Fibroblast of lung (primary cell): ENCODE measurements at regions not wholly inside any gene's neighbourhood (a gene's known extent, or its start where the extent isn't known, plus 50 kb on each side); places are given as distances from the start of the nearest gene placed in this dataset.

ENCODE experiments used
- DNase-seq, 2 donors: peaks; one replicate each; pipeline versions ENCODE4 v3.0.0 to v3.0.0-alpha.2; 2010; ENCODE audit warnings: low read depth in 2 of 2
- H2AFZ ChIP-seq: 2 replicates; pipeline ENCODE4 v1.5.1; 2012; ENCODE audit warnings: low read length, control low read depth, inconsistent platforms
- H3K27ac ChIP-seq: 2 replicates; pipeline ENCODE4 v1.5.1; 2011; ENCODE audit warnings: low read length, control low read depth; ENCODE audit not compliant: insufficient read depth
- H3K27me3 ChIP-seq: 2 replicates; pipeline ENCODE4 v1.5.1; 2011; ENCODE audit warnings: mild to moderate bottlenecking, low read length; ENCODE audit not compliant: control insufficient read depth, insufficient read depth
- H3K36me3 ChIP-seq: 2 replicates; pipeline ENCODE4 v1.5.1; 2011; ENCODE audit warnings: low read length; ENCODE audit not compliant: control insufficient read depth, insufficient read depth
- H3K4me1 ChIP-seq: 2 replicates; pipeline ENCODE4 v1.5.1; 2011; ENCODE audit warnings: low read length; ENCODE audit not compliant: control insufficient read depth, insufficient read depth; ENCODE audit errors: extremely low read depth
- H3K4me2 ChIP-seq: 2 replicates; pipeline ENCODE4 v1.5.1; 2011; ENCODE audit warnings: low read length, control low read depth; ENCODE audit not compliant: insufficient read depth; ENCODE audit errors: extremely low read depth
- H3K4me3 ChIP-seq, 4 experiments: fragments of 200-600 bp in 1 of 4; sonication (generic) in 1 of 4; replicated peaks in 1 of 4; 2 replicates each; pipeline ENCODE4 v1.5.1; 2011 to 2016; ENCODE audit warnings: low read length in 4 of 4, low read depth in 3 of 4, mild to moderate bottlenecking in 3 of 4, control low read depth in 2 of 4, inconsistent platforms in 1 of 4, mixed read lengths in 1 of 4; ENCODE audit not compliant: insufficient read depth in 1 of 4; ENCODE audit errors: control extremely low read depth in 1 of 4
- H3K79me2 ChIP-seq: 2 replicates; pipeline ENCODE4 v1.5.1; 2012; ENCODE audit warnings: mild to moderate bottlenecking, low read length, inconsistent platforms; ENCODE audit not compliant: control insufficient read depth, insufficient read depth
- H3K9ac ChIP-seq: 2 replicates; pipeline ENCODE4 v1.5.1; 2011; ENCODE audit warnings: mild to moderate bottlenecking, low read length, control low read depth; ENCODE audit not compliant: insufficient read depth
- H3K9me3 ChIP-seq: 2 replicates; pipeline ENCODE4 v1.5.1; 2012; ENCODE audit warnings: low read depth, low read length; ENCODE audit not compliant: control insufficient read depth, insufficient read depth
- H4K20me1 ChIP-seq: 2 replicates; pipeline ENCODE4 v1.5.1; 2011; ENCODE audit warnings: low read length; ENCODE audit not compliant: control insufficient read depth, insufficient read depth; ENCODE audit errors: extremely low read depth
- EZH2 ChIP-seq: IDR thresholded peaks from 2 replicates; pipeline ENCODE4 v1.5.1; 2012; ENCODE audit warnings: low read length, control low read depth, mild to moderate bottlenecking; ENCODE audit errors: missing control alignments
- TF ChIP-seq, protein P1 (sequence below), 2 donors: IDR thresholded peaks in 1 of 2; conservative IDR thresholded peaks in 1 of 2; 1 replicate in 1 of 2; 2 replicates in 1 of 2; pipeline ENCODE4 v1.5.1; 2011 to 2012; ENCODE audit warnings: low read length in 2 of 2, control low read depth in 1 of 2, inconsistent platforms in 1 of 2, low read depth in 1 of 2, mild to moderate bottlenecking in 1 of 2

DNA sequence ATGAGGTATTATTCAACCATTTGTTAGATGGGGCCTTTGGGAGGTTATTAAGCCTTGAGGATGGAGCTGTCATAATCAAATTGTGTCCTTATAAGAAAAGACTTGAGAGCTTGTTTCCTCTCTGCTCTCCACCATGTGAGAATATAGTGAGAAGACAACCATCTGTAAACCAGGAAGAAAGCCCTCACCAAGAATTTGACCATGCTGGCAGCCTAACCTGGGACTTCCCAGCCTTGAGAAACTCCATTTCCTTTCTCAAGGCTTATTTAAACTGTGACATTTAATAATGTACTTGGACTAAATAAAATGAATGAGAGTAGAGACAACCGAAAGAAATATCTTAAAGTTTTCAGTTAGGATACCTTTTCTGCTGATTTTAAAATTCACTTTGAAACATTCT, 83.7 kb upstream of the GC start:
- H3K4me2 ChIP-seq: no peak overlapping the region
- no peaks in the 10 kb centered on the region for H3K27me3 ChIP-seq
- no peak overlapping the region for H3K9ac ChIP-seq
- TF ChIP-seq EZH2: no peak
- TF ChIP-seq, protein P1, sequence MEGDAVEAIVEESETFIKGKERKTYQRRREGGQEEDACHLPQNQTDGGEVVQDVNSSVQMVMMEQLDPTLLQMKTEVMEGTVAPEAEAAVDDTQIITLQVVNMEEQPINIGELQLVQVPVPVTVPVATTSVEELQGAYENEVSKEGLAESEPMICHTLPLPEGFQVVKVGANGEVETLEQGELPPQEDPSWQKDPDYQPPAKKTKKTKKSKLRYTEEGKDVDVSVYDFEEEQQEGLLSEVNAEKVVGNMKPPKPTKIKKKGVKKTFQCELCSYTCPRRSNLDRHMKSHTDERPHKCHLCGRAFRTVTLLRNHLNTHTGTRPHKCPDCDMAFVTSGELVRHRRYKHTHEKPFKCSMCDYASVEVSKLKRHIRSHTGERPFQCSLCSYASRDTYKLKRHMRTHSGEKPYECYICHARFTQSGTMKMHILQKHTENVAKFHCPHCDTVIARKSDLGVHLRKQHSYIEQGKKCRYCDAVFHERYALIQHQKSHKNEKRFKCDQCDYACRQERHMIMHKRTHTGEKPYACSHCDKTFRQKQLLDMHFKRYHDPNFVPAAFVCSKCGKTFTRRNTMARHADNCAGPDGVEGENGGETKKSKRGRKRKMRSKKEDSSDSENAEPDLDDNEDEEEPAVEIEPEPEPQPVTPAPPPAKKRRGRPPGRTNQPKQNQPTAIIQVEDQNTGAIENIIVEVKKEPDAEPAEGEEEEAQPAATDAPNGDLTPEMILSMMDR (conservative IDR thresholded peaks at IDR 0.05 in 1 of 2, IDR thresholded peaks at IDR 0.05 in 1 of 2; ENCODE audit: low read depth in 1 of 2, low read length in 2 of 2): no peak
- no peak for DNase-seq
- no peaks in the 10 kb centered on the region for H4K20me1 ChIP-seq
- no peaks in the 10 kb centered on the region for H3K79me2 ChIP-seq
- no peak overlapping the region for H3K27ac ChIP-seq
- no peaks in the 10 kb centered on the region for H3K9me3 ChIP-seq
- no peak overlapping the region for H3K4me3 ChIP-seq
- no peaks in the 10 kb centered on the region for H3K4me1 ChIP-seq
- H2AFZ ChIP-seq: no peak overlapping the region
- no peaks in the 10 kb centered on the region for H3K36me3 ChIP-seq

DNA sequence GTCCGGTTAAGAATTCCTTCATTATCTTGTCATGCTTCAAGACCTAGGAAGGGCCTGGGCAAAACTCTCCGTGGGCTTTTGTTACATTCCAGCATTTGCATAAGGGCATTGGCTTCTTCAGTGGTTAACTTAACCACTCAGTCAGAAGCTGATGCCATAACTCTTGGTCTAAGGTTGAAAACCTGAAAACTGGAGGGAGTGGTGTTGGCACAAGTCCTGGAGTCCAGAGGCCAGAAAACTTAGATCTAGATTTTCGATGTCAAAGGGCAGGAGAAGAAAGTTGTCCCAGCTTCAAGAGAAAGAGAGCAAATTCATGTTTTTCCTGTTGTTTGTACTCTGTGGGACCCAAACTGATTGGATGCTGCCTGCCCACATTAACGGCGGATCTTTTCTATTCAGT, 86.6 kb upstream of the GC start:
- Histone ChIP-seq H3K4me3 (no peak overlapping the region), H3K9me3 (no peaks in the 10 kb centered on the region), H3K36me3 (no peaks in the 10 kb centered on the region), H3K9ac (no peak overlapping the region), H3K4me2 (no peak overlapping the region), H3K4me1 (no peaks in the 10 kb centered on the region), H4K20me1 (no peaks in the 10 kb centered on the region), H3K27ac (no peak overlapping the region), H2AFZ (no peak overlapping the region), H3K79me2 (no peaks in the 10 kb centered on the region), H3K27me3 (no peaks in the 10 kb centered on the region)
- DNase-seq: no peak
- TF ChIP-seq, protein P1 (conservative IDR thresholded peaks at IDR 0.05 in 1 of 2, IDR thresholded peaks at IDR 0.05 in 1 of 2; ENCODE audit: low read depth in 1 of 2, low read length in 2 of 2): no peak
- TF ChIP-seq EZH2: no peak

DNA sequence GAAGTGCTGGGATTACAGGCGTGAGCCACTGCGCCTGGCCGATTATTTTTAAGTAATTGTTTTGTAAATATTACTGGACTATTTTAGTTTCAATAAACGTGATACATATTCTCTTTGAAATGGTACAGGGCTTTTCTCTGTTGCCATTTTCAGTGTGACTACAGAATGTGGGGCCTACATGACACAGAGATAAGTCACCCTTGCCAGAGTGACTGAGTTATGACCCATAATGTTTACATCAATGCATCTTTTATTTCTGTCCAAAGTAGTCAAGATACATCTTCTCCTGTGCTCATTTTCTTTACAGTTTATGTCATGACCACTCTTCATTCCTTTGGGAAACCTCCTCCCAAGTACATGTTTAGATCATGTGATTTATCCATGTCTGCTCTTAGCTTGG, 88.3 kb upstream of the GC start:
- Histone ChIP-seq H3K79me2 (no peaks in the 10 kb centered on the region), H2AFZ (no peak overlapping the region), H3K27ac (no peak overlapping the region), H3K27me3 (no peaks in the 10 kb centered on the region), H3K4me1 (no peaks in the 10 kb centered on the region), H3K4me3 (no peak overlapping the region), H3K9me3 (no peaks in the 10 kb centered on the region), H3K36me3 (no peaks in the 10 kb centered on the region), H3K9ac (no peak overlapping the region), H4K20me1 (no peaks in the 10 kb centered on the region), H3K4me2 (no peak overlapping the region)
- no peak for DNase-seq
- TF ChIP-seq, protein P1 (conservative IDR thresholded peaks at IDR 0.05 in 1 of 2, IDR thresholded peaks at IDR 0.05 in 1 of 2; ENCODE audit: low read depth in 1 of 2, low read length in 2 of 2): no peak
- no peak for TF ChIP-seq EZH2
